Colon (tissue), 2 donors: ENCODE measurements at regions not wholly inside any gene's neighbourhood (a gene's known extent, or its start where the extent isn't known, plus 50 kb on each side); places are given as distances from the start of the nearest gene placed in this dataset.
"Not testable (repeated sequence)": the region's sequence is repeated elsewhere in the genome, so short reads cannot be mapped to it uniquely, and the experiment has no call there.

Experiments
- FAIRE-seq: peaks from 2 replicates; lab custom pipeline; 2012; peaks lifted over from hg19 to GRCh38; lab: Jason Lieb, UNC
- donor health status: control.
- donor health status: control.

GRCh38 chr2:168300460-168300859 lies 53.1 kb upstream of the STK39 start:
- FAIRE-seq: no peak

- no peak for FAIRE-seq
Observed at GRCh38 chr2:168304024-168304681, 56.8 kb upstream of the STK39 start.

DNA sequence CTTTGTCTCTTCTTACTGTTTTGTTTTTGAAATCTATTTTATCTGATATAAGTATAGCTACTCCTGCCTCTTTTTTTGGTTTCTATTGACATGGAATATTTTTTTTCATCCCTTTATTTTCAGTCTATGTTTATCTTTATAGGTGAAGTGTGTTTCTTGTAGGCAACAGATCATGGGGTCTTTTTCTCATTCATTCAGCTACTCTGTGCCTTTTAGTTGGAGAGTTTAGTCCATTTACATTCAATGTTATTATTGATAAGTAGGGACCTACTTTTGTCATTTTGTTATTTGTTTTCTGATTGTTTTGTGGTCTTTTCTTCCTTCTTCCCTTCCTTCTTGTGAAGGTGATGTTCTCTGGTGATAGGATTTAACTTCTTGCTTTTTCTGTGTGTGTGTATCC lies 60.0 kb upstream of the STK39 start:
- FAIRE-seq: no peak

DNA sequence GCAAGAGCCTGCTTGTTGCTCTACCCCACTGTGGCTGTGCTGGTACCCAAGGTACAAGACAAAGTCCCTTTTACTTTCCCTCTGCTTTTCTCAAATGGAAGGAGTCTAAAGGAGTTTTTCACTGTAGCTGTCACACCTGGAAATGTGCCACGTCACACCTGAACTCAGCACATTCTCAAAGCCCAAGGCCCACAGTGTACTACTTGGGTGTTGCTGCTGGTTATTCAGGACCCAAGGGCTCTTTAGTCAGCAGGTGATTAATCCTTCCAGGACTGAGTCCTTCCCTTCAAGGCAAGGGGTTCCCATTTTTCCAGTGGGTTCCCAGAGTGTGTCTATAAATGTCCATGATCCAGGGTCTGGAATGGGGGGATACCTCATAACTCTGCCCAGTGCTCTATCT lies 63.2 kb upstream of the STK39 start:
- FAIRE-seq: no peak

- FAIRE-seq: no peak
Observed at GRCh38 chr2:168311261-168311910, 64.0 kb upstream of the STK39 start.

- FAIRE-seq: no peak
Observed at GRCh38 chr2:168312036-168312822, 64.8 kb upstream of the STK39 start.

DNA sequence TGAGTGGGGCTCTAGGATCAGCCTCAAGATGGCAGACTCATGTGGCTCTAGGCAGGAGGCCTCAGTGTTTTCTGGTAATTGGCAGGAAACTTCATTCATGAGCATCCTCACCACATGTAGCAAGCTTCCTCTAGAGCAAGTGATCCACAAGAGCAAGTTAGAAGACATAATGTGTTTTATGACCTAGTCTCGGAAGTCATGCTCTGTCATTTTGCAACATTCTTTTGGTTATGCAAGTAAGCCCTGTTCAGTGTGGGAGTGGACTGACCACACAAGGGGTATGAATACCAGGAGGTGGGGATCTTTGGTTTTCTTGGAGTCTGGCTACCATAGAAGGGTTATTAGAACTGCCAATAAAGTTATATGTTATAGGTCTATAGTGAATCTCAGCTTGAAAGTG lies 66.8 kb upstream of the STK39 start:
- FAIRE-seq: no peak

- FAIRE-seq: no peak
Observed at GRCh38 chr2:168315331-168316072, 68.1 kb upstream of the STK39 start.

DNA sequence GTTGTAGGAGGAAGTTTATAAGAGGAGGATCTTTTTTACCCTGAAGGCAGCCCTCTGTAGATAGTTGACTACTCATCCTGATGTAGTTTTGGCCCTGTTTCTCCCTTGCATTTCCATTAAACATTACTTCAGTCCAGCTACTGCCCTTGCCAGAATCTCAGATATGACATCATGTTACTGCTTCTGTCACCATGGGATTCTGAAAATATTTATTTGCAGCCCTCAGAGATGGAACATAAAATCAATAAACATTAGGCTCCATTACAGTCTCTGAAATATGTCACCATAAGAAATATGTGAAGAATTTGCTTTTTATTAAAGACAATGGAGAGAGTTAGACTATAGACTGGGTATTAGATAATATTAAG lies 68.7 kb upstream of the STK39 start:
- no peak for FAIRE-seq

DNA sequence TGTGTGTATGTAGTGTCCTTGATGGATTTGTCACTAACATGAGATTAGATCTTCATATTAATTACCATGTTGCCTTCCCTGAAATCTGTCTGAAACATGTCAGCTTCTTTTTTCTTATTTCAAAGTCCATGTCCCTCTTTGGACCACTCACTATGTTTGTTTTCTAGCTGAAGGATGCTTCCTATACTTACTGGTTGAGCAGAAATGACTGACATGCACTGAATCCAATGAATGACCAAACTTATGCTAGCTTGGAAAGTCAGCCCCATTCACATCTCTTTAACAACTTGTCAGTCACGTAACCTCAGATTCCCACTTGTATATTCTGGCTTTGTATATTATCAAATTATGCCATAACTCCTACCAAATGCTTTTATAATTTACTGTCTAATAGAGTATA lies 69.9 kb upstream of the STK39 start:
- FAIRE-seq: no peak

GRCh38 chr2:168320267-168320666 lies 72.9 kb upstream of the STK39 start:
- no peak for FAIRE-seq

DNA sequence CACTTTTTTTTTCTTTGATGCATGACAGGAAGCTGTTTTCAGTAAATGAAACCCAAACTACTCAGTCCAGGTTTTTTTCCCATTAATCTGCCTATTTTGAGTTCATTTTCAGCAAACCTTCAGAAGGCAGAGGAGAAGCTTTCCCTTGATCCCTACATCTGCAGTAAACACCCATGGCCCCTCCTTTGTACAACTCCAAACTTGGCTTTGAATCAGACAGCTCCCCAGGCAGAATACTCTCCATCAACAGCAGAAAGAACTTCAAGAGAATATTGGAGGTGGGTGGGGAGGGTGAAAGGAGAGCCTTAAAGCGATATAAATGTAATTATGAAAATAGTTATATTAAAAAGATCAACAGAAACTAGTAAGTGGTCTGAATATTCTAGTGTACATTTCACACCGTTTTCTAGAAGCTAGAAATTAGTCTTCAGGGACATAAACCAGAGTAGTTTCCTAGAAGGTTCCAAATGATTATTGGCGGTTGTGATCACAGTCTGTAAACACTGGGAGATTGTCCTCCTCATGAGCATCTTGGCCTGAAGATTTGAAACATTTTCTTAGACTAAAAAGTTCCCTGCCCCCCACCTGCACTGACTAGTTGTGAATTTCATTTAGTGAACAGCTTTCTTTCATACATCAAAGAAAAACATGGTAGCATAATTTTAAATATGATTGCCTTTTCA lies 75.1 kb upstream of the STK39 start:
- FAIRE-seq: no peak

- no peak for FAIRE-seq
Observed at GRCh38 chr2:168323529-168324021, 76.2 kb upstream of the STK39 start.

- no peak for FAIRE-seq
Observed at GRCh38 chr2:168326572-168326971, 79.2 kb upstream of the STK39 start.

DNA sequence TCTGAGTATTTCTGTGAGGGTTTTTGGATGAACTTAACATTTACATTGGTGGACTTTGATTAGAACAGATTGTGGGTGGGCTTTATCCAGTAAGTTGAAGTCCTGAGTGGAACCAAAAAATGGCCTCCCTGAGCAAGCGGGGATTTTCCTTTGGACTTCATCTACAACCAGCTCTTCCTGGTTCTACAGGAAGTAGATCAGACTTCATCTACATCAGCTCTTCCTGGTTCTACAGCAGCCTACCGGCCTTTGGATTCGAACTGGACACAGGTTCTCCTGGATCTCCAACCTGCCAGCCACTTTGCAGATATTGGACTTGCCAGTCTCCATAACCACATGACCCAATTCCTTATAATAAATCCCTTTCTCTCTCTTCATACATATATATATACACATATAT lies 79.9 kb upstream of the STK39 start:
- no peak for FAIRE-seq

DNA sequence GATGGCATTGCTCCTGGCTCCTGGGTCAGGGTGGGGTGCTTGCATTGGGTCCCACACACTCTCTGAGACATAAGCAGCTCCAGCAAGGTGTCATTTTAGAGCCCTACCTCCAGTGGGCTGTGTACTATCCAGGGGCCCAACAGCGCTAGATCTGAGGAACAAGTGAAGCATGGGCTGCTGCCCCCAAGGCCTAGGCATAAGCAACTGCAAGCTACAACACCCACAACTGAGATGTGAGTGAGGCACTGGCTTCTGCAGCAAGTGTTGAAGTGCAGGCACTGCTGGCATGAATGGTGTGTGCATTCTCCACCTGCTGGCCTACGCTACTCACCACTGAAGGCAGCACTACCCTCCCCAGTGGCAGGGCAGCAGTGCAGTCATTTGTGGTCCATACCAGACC lies 81.0 kb upstream of the STK39 start:
- FAIRE-seq: no peak

- FAIRE-seq: no peak
Observed at GRCh38 chr2:168330624-168331423, 83.4 kb upstream of the STK39 start.

DNA sequence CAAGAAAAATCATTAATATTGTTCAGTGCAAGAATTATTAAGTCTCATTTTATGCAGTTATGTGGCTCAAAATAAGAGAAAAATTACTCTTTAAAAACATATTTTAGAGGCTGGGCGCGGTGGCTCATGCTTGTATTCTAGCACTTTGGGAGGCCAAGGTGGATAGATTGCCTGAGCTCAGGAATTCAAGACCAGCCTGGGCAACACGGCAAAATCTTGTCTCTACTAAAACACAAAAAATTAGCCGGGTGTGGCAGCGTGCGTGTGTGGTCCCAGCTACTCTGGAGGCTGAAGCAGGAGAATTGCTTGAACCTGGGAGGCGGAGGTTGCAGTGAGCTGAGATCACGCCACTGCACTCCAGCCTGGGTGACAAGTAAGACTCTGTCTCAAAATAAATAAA lies 87.9 kb upstream of the STK39 start:
- FAIRE-seq: not testable (repeated sequence)

GRCh38 chr2:168336786-168337388 lies 89.5 kb upstream of the STK39 start:
- no peak for FAIRE-seq

- no peak for FAIRE-seq
Observed at GRCh38 chr2:168338292-168338691, 90.9 kb upstream of the STK39 start.
